DND-41 (cell line): ENCODE measurements at regions not wholly inside any gene's neighbourhood (a gene's known extent, or its start where the extent isn't known, plus 50 kb on each side); places are given as distances from the start of the nearest gene placed in this dataset.

ENCODE experiments used
- ATAC-seq: fragments of 200-7000 bp; cut with Tn5 transposase; 3 replicates; pipeline ENCODE4 v1.9.1; 2021; ENCODE audit warnings: low read depth; ENCODE audit not compliant: insufficient read depth
- DNase-seq: peaks from one replicate; pipeline ENCODE4 v3.0.0-alpha.2; 2020
- H2AFZ ChIP-seq: 2 replicates; pipeline ENCODE4 v1.6.0; 2012; ENCODE audit warnings: low read depth, low read length
- H3K27ac ChIP-seq: 2 replicates; pipeline ENCODE4 v1.5.1; 2012; ENCODE audit warnings: low read length, inconsistent platforms
- H3K27me3 ChIP-seq: fragments of 200-600 bp; sonication (generic); 2 replicates; pipeline ENCODE4 v1.6.0; 2012; ENCODE audit warnings: low read length, mild to moderate bottlenecking, inconsistent platforms; ENCODE audit not compliant: insufficient read depth, poor library complexity
- H3K36me3 ChIP-seq: 2 replicates; pipeline ENCODE4 v1.5.1; 2012; ENCODE audit warnings: low read length, inconsistent platforms; ENCODE audit not compliant: insufficient read depth
- H3K4me1 ChIP-seq: 2 replicates; pipeline ENCODE4 v1.5.1; 2012; ENCODE audit warnings: mild to moderate bottlenecking, low read length; ENCODE audit not compliant: insufficient read depth
- H3K4me2 ChIP-seq: 2 replicates; pipeline ENCODE4 v1.6.0; 2012; ENCODE audit warnings: mild to moderate bottlenecking, moderate library complexity, low read length, inconsistent platforms; ENCODE audit not compliant: insufficient read depth
- H3K4me3 ChIP-seq, 2 experiments: fragments of 200-600 bp in 1 of 2; shearing (Covaris generic) in 1 of 2; 2 replicates each; pipeline ENCODE4 v1.5.1; 2012 to 2016; ENCODE audit warnings: inconsistent platforms in 2 of 2, low read length in 2 of 2, mild to moderate bottlenecking in 2 of 2, low read depth in 1 of 2, moderate library complexity in 1 of 2
- H3K79me2 ChIP-seq: 2 replicates; pipeline ENCODE4 v1.6.0; 2012; ENCODE audit warnings: low read length, inconsistent platforms; ENCODE audit not compliant: insufficient read depth
- H3K9ac ChIP-seq: 2 replicates; pipeline ENCODE4 v1.6.0; 2012; ENCODE audit warnings: low read depth, mild to moderate bottlenecking, inconsistent platforms, low read length, moderate library complexity
- H3K9me3 ChIP-seq: 2 replicates; pipeline ENCODE4 v1.5.1; 2012; ENCODE audit warnings: low read length, moderate library complexity, mild to moderate bottlenecking, inconsistent platforms; ENCODE audit not compliant: insufficient read depth, severe bottlenecking
- H4K20me1 ChIP-seq: 2 replicates; pipeline ENCODE4 v1.6.0; 2012; ENCODE audit warnings: low read length; ENCODE audit not compliant: insufficient read depth
- EZH2 ChIP-seq: IDR thresholded peaks from 3 replicates; pipeline ENCODE4 v1.6.1; 2012; ENCODE audit warnings: borderline replicate concordance, low read depth, mild to moderate bottlenecking, moderate library complexity, low read length, inconsistent platforms; ENCODE audit not compliant: severe bottlenecking
- TF ChIP-seq, protein P1 (sequence below): IDR thresholded peaks from 2 replicates; pipeline ENCODE4 v1.5.1; 2012; ENCODE audit warnings: borderline replicate concordance, low read length, moderate library complexity, mild to moderate bottlenecking; ENCODE audit not compliant: poor library complexity, severe bottlenecking; ENCODE audit errors: extremely low read depth

DNA sequence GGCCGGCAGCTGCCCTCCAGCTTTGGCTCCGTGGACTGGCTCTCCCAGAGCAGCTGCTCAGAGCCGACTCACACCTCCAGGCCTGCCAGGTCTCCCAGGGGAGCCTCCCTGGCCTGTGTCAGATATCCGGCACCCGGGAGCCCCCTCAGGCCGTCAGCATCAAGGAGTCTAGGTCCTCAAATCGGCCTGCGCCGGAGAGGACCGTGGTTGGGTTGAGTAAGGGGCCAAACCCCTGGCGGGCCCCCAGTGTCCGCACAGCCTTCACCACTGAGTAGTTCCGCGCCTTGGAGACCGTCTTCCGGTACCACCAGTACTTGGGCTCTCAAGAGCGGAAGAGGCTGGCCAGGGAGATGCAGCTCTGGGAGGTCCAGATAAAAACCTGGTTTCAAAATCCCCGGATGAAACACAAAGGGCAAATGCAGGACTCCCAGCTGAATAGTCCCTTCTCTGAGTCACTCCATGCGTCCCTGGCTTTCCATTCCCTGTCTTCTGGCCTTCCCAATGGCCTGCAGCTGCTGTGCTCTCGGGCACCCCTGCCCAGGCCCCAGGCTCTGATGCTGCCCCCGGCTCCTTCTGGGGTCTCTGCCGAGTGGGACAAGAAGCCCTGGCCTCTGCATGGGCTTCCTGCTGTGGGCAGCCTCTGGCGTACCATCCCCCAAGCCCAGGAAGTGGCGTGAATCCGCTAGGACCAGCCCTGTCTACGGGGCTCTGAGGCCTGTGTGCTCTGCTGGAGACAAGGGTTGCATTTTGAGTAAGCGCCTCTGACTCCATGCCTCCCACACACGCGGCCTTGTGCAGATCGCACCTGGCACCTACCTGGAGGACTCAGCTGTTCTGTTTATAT, 245.1 kb upstream of the ATXN7L3B start:
- no peak overlapping the region for H3K9ac ChIP-seq
- H3K9me3 ChIP-seq: no peaks in the 10 kb centered on the region
- no peaks in the 10 kb centered on the region for H3K4me1 ChIP-seq
- no peaks in the 10 kb centered on the region for H4K20me1 ChIP-seq
- H2AFZ ChIP-seq: no peak overlapping the region
- TF ChIP-seq, protein P1, sequence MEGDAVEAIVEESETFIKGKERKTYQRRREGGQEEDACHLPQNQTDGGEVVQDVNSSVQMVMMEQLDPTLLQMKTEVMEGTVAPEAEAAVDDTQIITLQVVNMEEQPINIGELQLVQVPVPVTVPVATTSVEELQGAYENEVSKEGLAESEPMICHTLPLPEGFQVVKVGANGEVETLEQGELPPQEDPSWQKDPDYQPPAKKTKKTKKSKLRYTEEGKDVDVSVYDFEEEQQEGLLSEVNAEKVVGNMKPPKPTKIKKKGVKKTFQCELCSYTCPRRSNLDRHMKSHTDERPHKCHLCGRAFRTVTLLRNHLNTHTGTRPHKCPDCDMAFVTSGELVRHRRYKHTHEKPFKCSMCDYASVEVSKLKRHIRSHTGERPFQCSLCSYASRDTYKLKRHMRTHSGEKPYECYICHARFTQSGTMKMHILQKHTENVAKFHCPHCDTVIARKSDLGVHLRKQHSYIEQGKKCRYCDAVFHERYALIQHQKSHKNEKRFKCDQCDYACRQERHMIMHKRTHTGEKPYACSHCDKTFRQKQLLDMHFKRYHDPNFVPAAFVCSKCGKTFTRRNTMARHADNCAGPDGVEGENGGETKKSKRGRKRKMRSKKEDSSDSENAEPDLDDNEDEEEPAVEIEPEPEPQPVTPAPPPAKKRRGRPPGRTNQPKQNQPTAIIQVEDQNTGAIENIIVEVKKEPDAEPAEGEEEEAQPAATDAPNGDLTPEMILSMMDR: no peak
- no peak for TF ChIP-seq EZH2
- H3K4me2 ChIP-seq: no peak overlapping the region
- H3K79me2 ChIP-seq: no peaks in the 10 kb centered on the region
- ATAC-seq (no peak), DNase-seq (no peak)
- H3K36me3 ChIP-seq: no peaks in the 10 kb centered on the region
- no peak overlapping the region for H3K4me3 ChIP-seq
- H3K27me3 ChIP-seq: no peaks in the 10 kb centered on the region
- no peak overlapping the region for H3K27ac ChIP-seq

- Histone ChIP-seq H4K20me1 (no peaks in the 10 kb centered on the region), H3K4me2 (no peak overlapping the region), H3K9me3 (no peaks in the 10 kb centered on the region), H3K9ac (no peak overlapping the region), H3K27ac (no peak overlapping the region), H3K79me2 (no peaks in the 10 kb centered on the region), H3K36me3 (no peaks in the 10 kb centered on the region), H2AFZ (no peak overlapping the region), H3K4me3 (no peak overlapping the region), H3K27me3 (no peaks in the 10 kb centered on the region), H3K4me1 (no peaks in the 10 kb centered on the region)
- DNase-seq (no peak), ATAC-seq (no peak)
- TF ChIP-seq EZH2: no peak
- TF ChIP-seq, protein P1: no peak
These were observed 243.9 kb upstream of the ATXN7L3B start for GRCh38 chr12:74293689-74294131.

- H3K27me3 ChIP-seq: no peaks in the 10 kb centered on the region
- DNase-seq (no peak), ATAC-seq (peak; percentile 60; the same call in 2 of the 3 replicates)
- H3K4me3 ChIP-seq: no peak overlapping the region
- no peaks in the 10 kb centered on the region for H4K20me1 ChIP-seq
- no peaks in the 10 kb centered on the region for H3K36me3 ChIP-seq
- no peak for TF ChIP-seq EZH2
- TF ChIP-seq, protein P1: peak; percentile 34
- H2AFZ ChIP-seq: no peak overlapping the region
- no peaks in the 10 kb centered on the region for H3K9me3 ChIP-seq
- H3K4me1 ChIP-seq: no peaks in the 10 kb centered on the region
- no peak overlapping the region for H3K9ac ChIP-seq
- H3K27ac ChIP-seq: no peak overlapping the region
- no peak overlapping the region for H3K4me2 ChIP-seq
- no peaks in the 10 kb centered on the region for H3K79me2 ChIP-seq
These were observed 220.5 kb upstream of the ATXN7L3B start for GRCh38 chr12:74317078-74317601.
